ENCODE measurements at regions not wholly inside any gene's neighbourhood (a gene's known extent, or its start where the extent isn't known, plus 50 kb on each side); places are given as distances from the start of the nearest gene placed in this dataset.

GRCh38 chr20:48544402-48545339, 283.1 kb downstream of the PREX1 start:
- no peak overlapping the region for H3K4me3 ChIP-seq (ENCODE audit: low read depth, low read length)
- no peak for TF ChIP-seq CTCF (IDR thresholded peaks at IDR 0.05; ENCODE audit: insufficient read depth, low read length)
- DNase-seq (ENCODE audit: low read depth) = no peak

DNA sequence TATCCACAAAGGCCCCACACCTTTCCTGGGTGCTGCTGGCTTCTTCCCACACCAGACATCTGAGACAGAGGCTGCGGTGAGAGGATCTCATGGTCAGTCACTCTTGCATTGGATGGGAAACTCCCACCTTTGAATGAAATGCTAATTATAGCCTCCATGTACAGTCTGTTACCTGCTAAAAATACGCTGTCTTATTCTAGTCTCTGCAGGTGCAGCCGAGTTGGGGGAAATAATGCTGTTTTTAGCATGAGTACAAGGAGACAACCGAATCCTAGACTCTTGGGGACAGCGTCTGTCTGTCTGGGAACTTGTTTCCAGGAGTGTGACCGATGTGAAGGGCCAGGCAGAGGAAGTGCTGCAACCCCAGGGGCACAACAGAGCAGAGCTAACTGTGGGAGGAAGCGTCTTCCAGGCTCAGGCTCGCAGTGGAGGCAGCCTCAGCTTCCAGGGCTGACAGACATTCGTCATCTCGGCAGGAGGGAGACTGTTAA, 286.2 kb downstream of the PREX1 start:
- DNase-seq (ENCODE audit: low read depth) = no peak
- no peak for TF ChIP-seq CTCF (IDR thresholded peaks at IDR 0.05; ENCODE audit: insufficient read depth, low read length)
- no peak overlapping the region for H3K4me3 ChIP-seq (ENCODE audit: low read depth, low read length)

GRCh38 chr20:48538856-48539255, 288.9 kb downstream of the PREX1 start:
- TF ChIP-seq CTCF (IDR thresholded peaks at IDR 0.05; ENCODE audit: insufficient read depth, low read length) = no peak
- DNase-seq (ENCODE audit: low read depth) = peak; percentile 2
- H3K4me3 ChIP-seq (ENCODE audit: low read depth, low read length) = no peak overlapping the region

DNA sequence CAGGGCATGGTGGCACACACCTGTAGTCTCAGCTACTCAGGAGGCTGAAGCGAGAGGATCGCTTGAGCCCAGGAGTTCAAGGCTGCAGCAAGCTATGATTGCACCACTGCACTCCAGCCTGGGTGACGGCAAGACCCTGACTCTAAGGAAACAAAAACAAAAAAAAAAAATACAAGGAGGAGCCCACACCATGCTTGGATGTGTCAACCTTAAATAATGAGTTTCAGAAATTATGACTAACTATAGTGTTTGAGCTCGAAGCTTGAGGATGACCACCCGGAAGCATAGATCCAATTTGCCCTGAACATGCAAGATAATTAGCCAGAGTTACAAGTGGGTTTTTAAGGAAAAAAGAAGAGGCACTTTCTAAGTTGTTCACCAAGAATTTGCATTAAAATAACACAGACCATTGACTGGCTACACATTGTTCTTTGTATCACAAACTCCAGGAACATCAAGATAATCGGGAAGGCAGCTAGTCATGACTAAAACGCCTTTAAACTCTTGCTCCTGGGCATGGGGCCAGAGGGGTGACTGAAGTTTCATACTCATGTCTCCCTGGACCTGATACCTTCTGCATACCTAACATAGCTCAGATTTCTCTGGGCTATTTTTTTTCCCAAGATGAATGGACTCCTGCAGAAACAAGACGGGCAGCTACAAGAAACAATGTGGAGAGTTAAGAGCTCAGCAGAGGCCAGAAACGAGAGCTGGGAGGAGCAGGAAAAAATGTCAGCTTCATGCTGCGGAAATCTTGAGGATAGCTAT, 289.6 kb downstream of the PREX1 start:
- H3K4me3 ChIP-seq (ENCODE audit: low read depth, low read length) = no peak overlapping the region
- peak; percentile 91 for DNase-seq (ENCODE audit: low read depth)
- no peak for TF ChIP-seq CTCF (IDR thresholded peaks at IDR 0.05; ENCODE audit: insufficient read depth, low read length)

- DNase-seq (ENCODE audit: low read depth) = no peak
- H3K4me3 ChIP-seq (ENCODE audit: low read depth, low read length) = no peak overlapping the region
- TF ChIP-seq CTCF (IDR thresholded peaks at IDR 0.05; ENCODE audit: insufficient read depth, low read length) = no peak
Measured at GRCh38 chr20:48536206-48536605, 291.6 kb downstream of the PREX1 start.

GRCh38 chr20:48535556-48535955, 292.2 kb downstream of the PREX1 start:
- TF ChIP-seq CTCF (IDR thresholded peaks at IDR 0.05; ENCODE audit: insufficient read depth, low read length) = no peak
- H3K4me3 ChIP-seq (ENCODE audit: low read depth, low read length) = no peak overlapping the region
- DNase-seq (ENCODE audit: low read depth) = no peak
